IPS DF 6.9 (cell line): ENCODE measurements at regions not wholly inside any gene's neighbourhood (a gene's known extent, or its start where the extent isn't known, plus 50 kb on each side); places are given as distances from the start of the nearest gene placed in this dataset.

Experiments used
- DNase-seq: peaks from one replicate; pipeline ENCODE4 v3.0.0-alpha.2; 2013; ENCODE audit warnings: low read depth, low spot score
- H3K27ac ChIP-seq: one replicate; pipeline ENCODE4 v1.5.1; 2013; ENCODE audit warnings: low read length, control low read depth
- H3K27me3 ChIP-seq: 2 replicates; pipeline ENCODE4 v1.6.1; 2013; ENCODE audit warnings: mild to moderate bottlenecking, low read length; ENCODE audit not compliant: control insufficient read depth, insufficient read depth
- H3K36me3 ChIP-seq: 2 replicates; pipeline ENCODE4 v1.6.1; 2013; ENCODE audit warnings: low read length; ENCODE audit not compliant: control insufficient read depth, insufficient read depth
- H3K4me1 ChIP-seq: 2 replicates; pipeline ENCODE4 v1.6.1; 2013; ENCODE audit warnings: low read length; ENCODE audit not compliant: control insufficient read depth, insufficient read depth
- H3K4me3 ChIP-seq: 2 replicates; pipeline ENCODE4 v1.5.1; 2013; ENCODE audit warnings: mild to moderate bottlenecking, low read length
- H3K9me3 ChIP-seq: 2 replicates; pipeline ENCODE4 v1.6.1; 2013; ENCODE audit warnings: low read length, inconsistent platforms; ENCODE audit not compliant: control insufficient read depth, insufficient read depth
- WGBS: extraction: QIAGEN DNeasy Blood & Tissue Kit; methylation state at CpG from one replicate; pipeline ENCODE4 v1.1.7; 2013; ENCODE audit warnings: mixed read lengths, missing lambda C conversion rate; ENCODE audit not compliant: insufficient read length, insufficient coverage; 5-methylcytosine and 5-hydroxymethylcytosine counted together

DNA sequence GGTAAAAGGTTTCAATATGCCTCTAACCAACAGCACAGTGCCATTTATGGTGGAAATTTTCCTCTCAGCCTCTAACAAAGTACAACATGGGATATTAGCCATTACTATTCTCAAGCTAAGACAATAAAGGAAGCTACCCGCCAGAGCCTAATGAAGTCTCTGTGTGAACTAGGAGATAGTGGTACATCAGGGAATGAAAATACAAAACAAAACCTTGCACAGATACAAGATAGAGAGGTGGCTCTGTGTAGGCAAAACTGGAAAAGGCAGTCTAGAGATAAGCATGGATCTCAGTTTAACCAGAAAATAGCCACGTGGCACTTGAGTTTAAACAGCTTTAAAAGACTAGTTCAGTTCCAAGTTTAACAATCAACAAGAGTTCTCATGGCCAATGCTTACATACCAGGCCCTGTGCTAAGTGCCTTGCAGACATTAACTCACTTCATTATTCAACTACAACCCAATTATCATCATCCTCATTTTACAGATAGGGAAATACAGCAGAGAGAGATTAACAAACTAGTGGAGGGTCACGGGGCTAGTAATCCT, 279.3 kb downstream of the IGSF11 start:
- no peaks in the 10 kb centered on the region for H3K27me3 ChIP-seq
- WGBS: no CpG with 5 or more reads among the region's 3 CpGs
- no peak overlapping the region for H3K27ac ChIP-seq
- no peak for DNase-seq
- no peaks in the 10 kb centered on the region for H3K4me1 ChIP-seq
- H3K9me3 ChIP-seq: no peaks in the 10 kb centered on the region
- no peaks in the 10 kb centered on the region for H3K36me3 ChIP-seq
- no peak overlapping the region for H3K4me3 ChIP-seq

- H3K36me3 ChIP-seq: no peaks in the 10 kb centered on the region
- no CpG with 5 or more reads among the region's 5 CpGs for WGBS
- no peaks in the 10 kb centered on the region for H3K4me1 ChIP-seq
- no peak for DNase-seq
- H3K27ac ChIP-seq: no peak overlapping the region
- H3K4me3 ChIP-seq: no peak overlapping the region
- no peaks in the 10 kb centered on the region for H3K9me3 ChIP-seq
- no peaks in the 10 kb centered on the region for H3K27me3 ChIP-seq
Measured at GRCh38 chr3:118760585-118761290, 273.9 kb downstream of the IGSF11 start.

DNA sequence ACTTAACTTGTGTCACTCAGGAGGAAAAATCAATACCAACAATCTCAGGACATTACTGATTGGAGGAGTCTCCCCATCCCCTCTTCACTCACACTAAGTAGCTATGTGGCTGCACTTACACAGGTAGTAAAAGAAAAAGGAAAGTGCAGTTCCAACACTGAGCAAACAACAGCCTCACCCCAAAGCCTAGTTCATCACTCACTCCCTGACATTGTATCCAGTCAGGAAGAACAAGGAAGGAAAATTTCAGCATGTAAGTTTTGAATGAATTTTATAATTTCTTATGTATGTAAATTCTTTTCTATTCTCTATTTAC, 273.4 kb downstream of the IGSF11 start:
- Histone ChIP-seq H3K27me3 (no peaks in the 10 kb centered on the region), H3K27ac (no peak overlapping the region), H3K4me1 (no peaks in the 10 kb centered on the region), H3K36me3 (no peaks in the 10 kb centered on the region), H3K4me3 (no peak overlapping the region), H3K9me3 (no peaks in the 10 kb centered on the region)
- DNase-seq: no peak

DNA sequence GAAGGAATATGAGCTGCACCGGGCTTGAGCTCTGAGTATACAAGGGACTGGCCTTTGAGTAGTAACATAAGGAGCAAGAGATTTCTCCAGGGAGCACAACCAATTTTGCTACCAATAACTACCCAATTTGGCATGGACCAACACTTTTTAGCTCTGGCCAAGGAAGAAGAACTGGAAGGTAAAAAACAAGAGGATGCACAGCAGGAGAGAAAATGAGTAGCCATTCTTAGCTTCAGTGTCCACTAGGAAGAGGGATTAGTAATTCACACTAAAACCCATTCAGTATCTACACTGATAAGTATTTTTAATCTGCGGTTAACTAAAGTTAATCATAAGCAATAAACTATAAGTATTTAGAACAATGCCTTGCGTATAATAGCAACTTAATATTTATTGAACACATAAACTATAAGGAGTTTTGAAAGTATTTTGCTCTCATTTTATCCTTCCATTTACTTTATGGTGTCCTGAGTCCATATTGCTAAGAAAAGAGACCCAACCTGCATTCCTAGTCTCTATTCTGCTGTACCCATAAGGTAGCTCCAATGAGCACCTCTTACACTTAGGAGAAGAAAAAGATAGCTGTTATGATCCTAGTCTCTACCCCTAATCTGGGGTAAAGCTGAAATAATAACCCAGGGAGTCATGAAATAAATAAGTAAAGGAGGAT, 268.9 kb downstream of the IGSF11 start:
- Histone ChIP-seq H3K27ac (no peak overlapping the region), H3K27me3 (no peaks in the 10 kb centered on the region), H3K4me3 (no peak overlapping the region), H3K36me3 (no peaks in the 10 kb centered on the region), H3K9me3 (no peaks in the 10 kb centered on the region), H3K4me1 (no peaks in the 10 kb centered on the region)
- no CpG with 5 or more reads among the region's 3 CpGs for WGBS
- no peak for DNase-seq

GRCh38 chr3:118766306-118766669, 268.4 kb downstream of the IGSF11 start:
- no peaks in the 10 kb centered on the region for H3K36me3 ChIP-seq
- H3K27me3 ChIP-seq: no peaks in the 10 kb centered on the region
- DNase-seq: no peak
- no peak overlapping the region for H3K4me3 ChIP-seq
- H3K4me1 ChIP-seq: no peaks in the 10 kb centered on the region
- H3K27ac ChIP-seq: no peak overlapping the region
- no peaks in the 10 kb centered on the region for H3K9me3 ChIP-seq

GRCh38 chr3:118772036-118772435, 262.6 kb downstream of the IGSF11 start:
- no CpG with 5 or more reads among the region's 2 CpGs for WGBS
- H3K36me3 ChIP-seq: no peaks in the 10 kb centered on the region
- H3K9me3 ChIP-seq: no peaks in the 10 kb centered on the region
- H3K4me1 ChIP-seq: no peaks in the 10 kb centered on the region
- no peak for DNase-seq
- H3K27me3 ChIP-seq: no peaks in the 10 kb centered on the region
- H3K4me3 ChIP-seq: no peak overlapping the region
- H3K27ac ChIP-seq: no peak overlapping the region

- H3K4me3 ChIP-seq: no peak overlapping the region
Measured at GRCh38 chr3:118772547-118773011, 262.1 kb downstream of the IGSF11 start.

DNA sequence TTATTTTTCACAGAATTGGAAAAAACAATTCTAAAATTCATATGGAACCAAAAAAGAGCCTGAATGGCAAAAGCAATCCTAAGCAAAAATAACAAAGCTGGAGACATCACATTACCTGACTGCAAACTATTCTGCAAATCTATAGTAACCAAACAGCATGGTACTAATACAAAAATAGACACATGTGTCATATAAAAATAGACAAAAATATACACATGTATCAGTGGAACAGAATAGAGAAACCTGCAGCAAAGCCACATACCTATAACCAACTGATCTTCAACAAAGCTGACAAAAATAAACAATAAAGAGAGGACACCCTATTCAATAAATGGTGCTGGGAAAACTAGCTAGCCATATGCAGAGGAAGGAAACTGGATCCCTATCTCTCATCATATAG, 259.6 kb downstream of the IGSF11 start:
- Histone ChIP-seq H3K27ac (no peak overlapping the region), H3K9me3 (no peaks in the 10 kb centered on the region), H3K4me1 (no peaks in the 10 kb centered on the region), H3K36me3 (no peaks in the 10 kb centered on the region), H3K4me3 (no peak overlapping the region), H3K27me3 (no peaks in the 10 kb centered on the region)
- no peak for DNase-seq

More at GRCh38 chr3:118772547-118773011, 262.1 kb downstream of the IGSF11 start:
- Histone ChIP-seq H3K27ac (no peak overlapping the region), H3K27me3 (no peaks in the 10 kb centered on the region), H3K36me3 (no peaks in the 10 kb centered on the region), H3K9me3 (no peaks in the 10 kb centered on the region), H3K4me1 (no peaks in the 10 kb centered on the region)
- DNase-seq: no peak

- Histone ChIP-seq H3K4me1 (no peaks in the 10 kb centered on the region), H3K27ac (no peak overlapping the region), H3K36me3 (no peaks in the 10 kb centered on the region), H3K27me3 (no peaks in the 10 kb centered on the region), H3K9me3 (no peaks in the 10 kb centered on the region), H3K4me3 (no peak overlapping the region)
- WGBS: no CpG with 5 or more reads among the region's 4 CpGs
- no peak for DNase-seq
Measured at GRCh38 chr3:118778201-118778600, 256.4 kb downstream of the IGSF11 start.

DNA sequence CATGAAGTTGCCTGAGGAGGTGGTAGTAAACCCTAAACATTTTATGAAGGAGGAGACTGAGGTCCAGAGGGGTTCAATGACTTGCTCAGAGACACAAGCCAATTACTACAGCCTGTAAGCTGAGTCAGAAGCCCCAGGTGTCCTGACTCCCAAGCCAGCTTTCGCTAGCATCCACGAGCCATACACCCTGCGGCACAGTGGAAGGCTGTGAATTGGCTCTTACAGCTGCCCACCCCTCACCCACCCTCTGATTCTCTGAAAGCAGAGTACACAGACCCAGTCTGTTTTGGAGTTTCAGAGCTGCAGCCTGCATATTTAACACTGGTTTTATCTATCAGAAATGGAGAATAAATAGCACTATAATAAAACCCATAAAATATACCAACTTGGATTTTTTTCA, 253.4 kb downstream of the IGSF11 start:
- WGBS: no CpG with 5 or more reads among the region's 3 CpGs
- no peak for DNase-seq

DNA sequence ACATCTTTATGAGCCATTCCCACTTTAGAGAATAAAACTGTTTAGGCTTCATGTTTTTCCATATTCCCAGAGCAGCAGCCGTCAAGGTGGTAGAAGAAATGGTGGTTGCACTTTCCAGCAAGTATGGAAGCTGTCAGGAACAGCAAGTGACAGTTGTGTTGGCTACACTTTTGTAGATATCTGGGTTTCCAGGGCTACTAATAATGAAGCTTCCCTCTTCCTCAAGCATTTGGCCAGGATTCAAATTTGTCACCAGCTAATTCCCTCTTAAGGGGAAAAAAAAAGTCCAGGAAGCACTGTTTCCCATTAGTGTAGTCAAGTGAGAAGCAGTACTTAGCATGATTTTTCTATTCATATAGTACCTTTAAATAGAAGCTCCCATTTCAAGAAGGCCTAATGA, 252.8 kb downstream of the IGSF11 start:
- H3K4me1 ChIP-seq: no peaks in the 10 kb centered on the region
- H3K27me3 ChIP-seq: no peaks in the 10 kb centered on the region
- no peaks in the 10 kb centered on the region for H3K9me3 ChIP-seq
- WGBS: no CpG with 5 or more reads among the region's 1 CpG
- H3K36me3 ChIP-seq: no peaks in the 10 kb centered on the region
- H3K4me3 ChIP-seq: no peak overlapping the region
- H3K27ac ChIP-seq: no peak overlapping the region
- DNase-seq: no peak

More for the DNA sequence above, 253.4 kb downstream of the IGSF11 start:
- Histone ChIP-seq H3K4me1 (no peaks in the 10 kb centered on the region), H3K27me3 (no peaks in the 10 kb centered on the region), H3K9me3 (no peaks in the 10 kb centered on the region), H3K36me3 (no peaks in the 10 kb centered on the region), H3K4me3 (no peak overlapping the region), H3K27ac (no peak overlapping the region)
